DOHH2 (cell line): ENCODE measurements at regions not wholly inside any gene's neighbourhood (a gene's known extent, or its start where the extent isn't known, plus 50 kb on each side); places are given as distances from the start of the nearest gene placed in this dataset.

Experiments used
- CTCF ChIP-seq: fragments of 200-600 bp; sonication (generic); IDR thresholded peaks from one replicate; pipeline ENCODE4 v1.5.1; 2014; ENCODE audit warnings: antibody characterized with exemption, mild to moderate bottlenecking, low read depth, low read length; ENCODE audit not compliant: poor library complexity, severe bottlenecking
- EZH2phosphoT487 ChIP-seq: fragments of 200-600 bp; sonication (generic); IDR thresholded peaks from 2 replicates; pipeline ENCODE4 v1.6.1; 2017; ENCODE audit warnings: borderline replicate concordance, mild to moderate bottlenecking, antibody characterized with exemption, low read length, moderate library complexity, mixed read lengths

- TF ChIP-seq CTCF (no peak), EZH2phosphoT487 (no peak)
These were observed 650.9 kb downstream of the TOX3 start for GRCh38 chr16:51896013-51896412.
